NCI-H82 treated with DMSO at 0.1 percent for 48 hours (cell line): ENCODE measurements at regions not wholly inside any gene's neighbourhood (a gene's known extent, or its start where the extent isn't known, plus 50 kb on each side); places are given as distances from the start of the nearest gene placed in this dataset.

Source experiments
- DNase-seq: peaks from one replicate; lab custom pipeline; 2025; ENCODE audit not compliant: unreplicated experiment; lab: John Stamatoyannopoulos, UW

DNA sequence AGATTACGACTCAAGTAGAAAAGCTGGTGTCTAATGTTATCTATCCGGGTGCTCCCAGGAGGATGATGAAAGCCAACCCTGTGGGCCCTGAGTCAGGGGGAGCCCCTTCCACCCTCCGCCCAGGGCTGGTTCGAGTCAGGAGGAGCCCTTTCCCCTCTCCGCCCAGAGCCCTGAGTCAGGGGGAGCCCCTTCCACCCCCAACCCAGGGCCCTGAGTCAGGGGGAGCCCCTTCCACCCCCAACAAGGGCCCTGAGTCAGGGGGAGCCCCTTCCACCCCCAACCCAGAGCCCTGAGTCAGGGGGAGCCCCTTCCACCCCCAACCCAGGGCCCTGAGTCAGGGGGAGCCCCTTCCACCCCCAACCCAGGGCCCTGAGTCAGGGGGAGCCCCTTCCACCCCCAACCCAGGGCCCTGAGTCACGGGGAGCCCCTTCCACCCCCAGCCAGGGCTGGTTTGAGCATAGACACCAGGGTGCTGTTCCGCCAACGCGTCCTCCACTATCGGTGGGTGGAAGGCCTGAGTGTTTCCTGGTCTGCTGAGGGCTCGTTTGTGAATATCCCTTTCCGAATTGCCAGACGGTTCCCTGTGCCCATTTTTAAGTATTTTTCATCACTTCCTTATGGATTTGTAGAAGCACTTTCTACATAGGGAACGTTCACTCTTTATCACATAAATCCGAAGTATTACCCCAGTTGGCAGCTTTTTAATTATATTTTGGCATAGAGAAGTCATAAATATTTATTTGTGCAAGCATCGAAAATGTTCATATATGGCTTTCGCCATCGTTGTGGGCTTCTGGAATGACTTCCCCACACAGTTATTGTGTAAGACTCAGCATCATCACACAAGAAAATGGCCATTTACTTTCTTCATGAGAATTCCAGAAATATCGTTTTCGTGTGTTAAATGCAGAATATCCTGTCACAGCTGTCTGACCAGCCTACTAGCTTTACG, 380.6 kb downstream of the BRD1 start:
- DNase-seq = no peak

DNA sequence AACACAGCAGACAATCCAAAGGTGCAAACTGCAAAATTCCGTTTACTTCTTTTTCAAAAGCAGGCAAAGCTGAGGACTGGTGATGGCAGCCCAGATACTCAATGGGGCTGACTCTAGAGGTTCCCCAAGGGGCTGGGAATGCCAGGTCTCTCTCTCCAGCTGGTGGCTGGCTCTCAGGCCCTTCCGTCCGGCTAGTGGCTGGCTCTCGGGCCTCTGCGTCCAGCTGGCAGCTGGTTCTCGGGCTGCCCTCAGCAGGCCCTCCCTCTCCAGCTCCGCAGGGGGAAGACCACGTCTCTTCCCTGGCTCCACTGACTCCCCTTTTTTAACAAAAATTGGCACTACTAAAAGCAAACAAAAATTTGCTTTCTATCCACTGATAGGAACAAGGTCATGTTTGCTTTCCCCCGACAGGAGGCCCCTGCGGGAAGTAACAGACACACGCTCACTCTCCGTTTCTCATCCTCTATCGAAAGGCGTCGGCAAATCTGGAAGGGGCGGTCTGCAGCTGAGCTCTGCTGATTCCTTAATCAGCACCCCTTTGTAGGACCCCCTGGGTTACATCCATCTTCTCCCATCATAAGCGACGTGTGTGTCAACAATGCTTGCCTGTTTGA, 381.4 kb downstream of the BRD1 start:
- DNase-seq = no peak

DNA sequence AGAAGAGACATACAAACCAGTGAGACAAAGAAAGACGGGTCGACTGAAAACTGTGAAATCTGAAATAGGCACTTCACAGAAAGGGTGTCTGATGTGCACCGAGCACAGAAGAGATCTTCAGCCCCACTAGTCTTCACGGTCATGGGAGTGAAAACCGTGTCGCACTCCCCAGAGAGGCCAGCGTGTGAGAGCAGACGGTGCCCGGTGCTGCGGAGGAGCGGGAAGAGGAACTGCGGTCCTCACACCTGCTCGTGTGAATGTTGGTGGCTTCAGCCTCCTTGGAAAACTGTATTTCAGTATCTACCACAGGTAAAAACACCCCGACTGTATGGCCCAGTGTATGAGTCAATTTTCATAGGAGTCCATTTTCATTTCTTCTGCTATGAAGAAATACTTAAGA, 382.9 kb downstream of the BRD1 start:
- DNase-seq = no peak

DNA sequence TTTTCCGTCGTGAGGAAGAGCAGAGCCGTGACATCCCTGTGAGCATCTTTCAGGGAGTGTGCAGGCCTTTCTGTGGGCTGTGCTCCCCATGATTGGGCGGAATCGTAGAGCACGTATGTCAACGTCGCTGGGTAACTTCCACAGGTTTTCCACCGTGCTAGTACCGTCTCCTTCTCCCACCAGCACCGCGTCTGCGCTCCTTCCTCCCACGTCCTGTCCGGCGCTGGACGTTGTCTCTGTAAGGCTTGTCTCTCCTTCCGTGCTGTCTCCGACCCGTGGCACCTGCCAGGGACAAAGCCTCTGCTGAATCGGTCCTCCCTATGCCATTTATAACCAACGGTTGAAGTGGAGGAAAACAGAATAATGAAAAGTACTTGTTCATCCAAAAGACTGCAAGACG, 386.7 kb downstream of the BRD1 start:
- DNase-seq = no peak

DNA sequence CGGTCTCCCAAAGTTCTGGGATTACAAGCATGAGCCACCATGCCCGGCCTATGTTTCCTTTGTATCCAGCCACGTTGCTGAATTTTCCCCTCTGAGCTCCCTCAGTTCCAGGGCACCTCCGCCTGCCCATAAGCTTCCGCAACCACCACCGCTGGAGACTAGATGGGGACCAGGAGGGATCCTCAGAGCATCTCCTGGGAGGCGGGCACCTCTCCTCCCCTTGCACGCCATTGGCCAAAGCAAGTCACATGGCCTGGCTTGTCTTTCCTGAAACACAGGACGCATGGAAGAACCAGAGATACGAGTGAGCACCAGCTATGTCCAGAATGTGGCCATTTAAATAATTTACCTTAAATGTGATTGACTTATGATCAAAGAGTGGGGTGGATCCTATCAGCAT, 388.3 kb downstream of the BRD1 start:
- no peak for DNase-seq

DNA sequence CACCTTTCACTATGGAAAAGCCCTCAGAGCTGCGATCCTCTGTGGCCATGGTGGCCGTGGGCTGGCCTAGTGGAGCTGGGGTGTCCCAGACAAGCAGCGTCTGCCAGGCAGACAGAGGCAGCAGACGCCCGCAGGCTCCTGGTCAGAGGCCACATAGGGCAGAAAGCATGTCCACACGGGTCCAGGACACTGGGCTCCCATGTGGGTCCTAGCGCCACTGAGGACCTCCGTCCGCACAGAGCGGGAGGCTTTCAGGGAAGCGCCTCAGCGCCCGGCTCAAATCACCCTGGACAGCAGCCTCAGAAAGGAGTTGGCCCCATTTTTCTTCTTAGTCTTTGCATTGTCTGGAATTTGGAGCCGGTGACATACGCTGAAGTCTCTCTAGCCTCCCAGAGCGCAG, 389.7 kb downstream of the BRD1 start:
- no peak for DNase-seq

DNA sequence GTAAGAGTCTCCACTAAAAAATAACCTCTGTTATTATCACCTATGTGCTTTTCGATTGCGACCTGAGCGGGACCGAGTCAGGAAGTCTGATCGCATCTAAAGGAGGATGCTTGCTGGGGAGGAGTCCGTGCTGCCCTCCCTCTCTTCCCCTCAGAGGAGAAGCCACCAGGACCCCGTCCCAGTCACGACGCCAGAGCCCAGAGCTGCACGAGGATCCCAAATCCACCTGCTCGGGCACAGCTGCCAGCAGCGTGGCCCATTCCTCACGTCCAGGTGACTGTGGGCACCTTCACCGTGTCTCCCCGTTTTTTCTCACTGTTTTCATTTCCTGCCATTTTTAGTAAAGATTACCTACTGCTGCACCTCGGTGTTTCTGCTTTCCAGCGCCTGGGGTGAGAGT, 390.3 kb downstream of the BRD1 start:
- DNase-seq = no peak

DNA sequence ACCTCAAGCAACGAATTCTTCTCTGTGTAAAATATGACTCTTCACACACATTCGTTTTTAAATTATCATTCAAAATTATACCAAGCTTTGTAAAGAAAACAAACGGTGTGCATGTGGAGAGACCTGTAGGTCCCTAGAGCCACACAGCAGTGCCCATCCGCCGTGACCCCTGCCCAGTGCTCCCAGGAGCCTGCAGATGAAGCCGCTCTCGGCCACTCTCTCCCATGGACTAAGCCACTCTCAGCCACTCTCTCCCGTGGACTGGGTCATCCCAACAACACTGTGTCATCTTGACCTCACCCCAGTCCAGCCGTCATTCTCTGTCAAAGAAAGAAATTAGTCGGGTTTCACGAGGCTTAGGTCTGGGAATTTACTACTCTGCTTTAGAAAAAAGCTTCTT, 391.6 kb downstream of the BRD1 start:
- no peak for DNase-seq

DNA sequence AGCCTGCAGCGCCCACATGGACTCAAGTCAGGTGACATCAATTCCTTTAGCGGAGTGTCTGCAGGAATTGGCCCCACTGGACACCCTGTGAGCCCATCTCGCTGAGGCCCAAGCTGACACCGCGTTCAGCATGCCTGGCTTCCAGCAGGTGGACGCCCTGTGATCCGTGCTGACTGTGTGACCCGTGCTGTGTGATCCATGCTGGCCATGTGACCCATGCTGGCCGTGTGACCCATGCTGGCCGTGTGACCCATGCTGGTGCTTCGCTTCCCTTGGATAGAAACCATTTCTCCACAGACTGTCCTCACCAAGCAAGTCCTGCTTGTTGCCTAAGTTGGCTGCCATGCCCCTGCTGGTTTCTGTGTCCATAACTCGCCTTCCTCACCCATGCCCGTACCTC, 392.1 kb downstream of the BRD1 start:
- no peak for DNase-seq

DNA sequence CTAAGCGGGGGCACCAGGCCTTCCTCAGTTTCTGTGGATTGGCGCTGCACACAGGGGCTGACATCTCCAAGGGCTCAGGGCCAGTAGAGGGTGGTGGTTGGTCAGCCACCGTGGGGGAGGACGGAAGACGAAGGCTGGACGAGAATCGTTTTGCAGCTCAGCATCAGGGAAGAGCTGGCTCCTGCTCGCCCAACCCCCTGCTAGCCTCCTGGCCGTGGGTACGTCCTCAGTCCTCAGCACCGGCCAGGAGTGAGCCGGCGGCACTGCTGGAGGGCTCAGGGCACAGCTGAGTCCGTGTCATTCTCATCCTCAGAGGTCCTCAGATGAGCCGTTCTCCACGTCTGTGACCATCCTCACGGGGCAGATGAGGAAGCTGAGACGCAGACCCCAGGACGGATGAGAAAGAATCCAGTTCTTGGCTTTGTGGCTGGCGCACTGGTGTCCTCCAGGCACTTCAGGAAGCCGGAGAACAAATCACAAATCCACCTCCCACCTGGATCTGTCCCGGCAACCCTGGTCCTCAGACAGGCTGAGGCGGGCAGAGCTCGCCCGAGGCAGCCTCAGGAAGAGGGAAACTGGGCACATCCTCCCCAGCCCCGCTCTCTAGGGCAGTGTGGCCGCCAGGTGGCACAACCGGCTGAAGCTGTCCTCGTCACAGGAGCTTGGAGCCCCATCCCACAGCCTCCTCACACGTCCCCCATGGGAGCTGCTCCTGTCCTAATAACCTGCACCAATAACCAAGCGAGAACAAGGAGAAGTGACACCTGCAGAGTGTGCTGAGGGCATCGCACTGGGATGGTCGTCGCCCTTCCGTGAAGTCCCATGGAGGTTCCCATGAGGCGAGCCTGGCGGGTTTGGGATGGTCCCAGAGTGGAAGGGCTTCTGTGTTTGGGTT, 393.7 kb downstream of the BRD1 start:
- DNase-seq = no peak

DNA sequence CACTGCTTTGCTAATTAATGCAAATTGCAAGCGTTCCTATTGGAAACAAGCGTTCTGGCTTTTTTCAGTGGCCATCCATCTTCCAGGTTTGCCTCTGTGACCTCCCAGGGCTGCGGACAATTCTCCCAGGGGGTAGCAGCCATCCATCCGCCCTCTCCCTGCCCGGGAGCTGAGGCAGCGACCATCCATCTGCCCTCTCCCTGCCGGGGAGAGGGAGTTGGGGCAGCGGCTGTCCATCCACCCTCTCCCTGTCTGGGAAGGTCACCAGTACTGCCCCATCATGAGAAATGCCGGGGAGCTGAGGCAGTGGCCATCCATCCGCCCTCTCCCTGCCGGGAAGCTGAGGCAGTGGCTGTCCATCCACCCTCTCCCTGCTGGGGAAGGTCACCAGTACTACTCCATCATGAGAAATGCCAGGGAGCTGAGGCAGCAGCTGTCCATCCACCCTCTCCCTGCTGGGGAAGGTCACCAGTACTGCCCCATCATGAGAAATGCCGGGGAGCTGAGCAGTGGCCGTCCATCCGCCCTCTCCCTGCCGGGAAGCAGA, 394.7 kb downstream of the BRD1 start:
- no peak for DNase-seq

DNA sequence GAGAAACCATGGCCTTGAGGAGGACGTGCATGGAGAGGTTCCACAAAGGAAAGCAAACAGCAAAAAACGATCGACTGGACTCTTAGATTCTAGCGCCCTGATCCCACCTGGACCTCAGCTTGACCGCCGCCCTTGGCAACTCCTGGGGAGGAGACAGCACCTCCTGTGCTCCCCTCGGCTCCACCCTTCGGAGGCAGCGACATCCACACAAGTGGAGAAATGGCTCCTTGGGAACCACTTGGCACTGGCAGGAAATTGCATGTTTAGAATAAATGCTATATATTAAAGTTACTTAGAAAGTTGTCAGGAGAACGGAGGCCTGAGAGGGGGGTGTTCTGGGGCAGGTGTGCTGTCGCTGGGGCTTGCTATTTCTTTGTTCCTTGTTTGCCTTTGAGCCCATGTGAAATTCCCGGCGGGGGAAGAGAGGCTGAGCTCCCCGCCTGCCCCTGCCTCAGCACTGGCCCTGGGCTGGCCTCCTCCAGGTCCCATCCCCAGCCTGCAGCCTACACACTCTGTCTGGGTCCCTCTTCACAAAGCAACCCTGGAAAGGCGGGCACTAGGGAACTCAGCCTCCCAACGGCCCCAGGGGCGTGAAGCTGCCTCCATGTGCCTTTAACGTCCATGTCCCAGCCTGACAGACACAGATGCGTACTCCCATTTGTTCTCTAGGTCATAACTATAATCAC, 395.3 kb downstream of the BRD1 start:
- no peak for DNase-seq

DNA sequence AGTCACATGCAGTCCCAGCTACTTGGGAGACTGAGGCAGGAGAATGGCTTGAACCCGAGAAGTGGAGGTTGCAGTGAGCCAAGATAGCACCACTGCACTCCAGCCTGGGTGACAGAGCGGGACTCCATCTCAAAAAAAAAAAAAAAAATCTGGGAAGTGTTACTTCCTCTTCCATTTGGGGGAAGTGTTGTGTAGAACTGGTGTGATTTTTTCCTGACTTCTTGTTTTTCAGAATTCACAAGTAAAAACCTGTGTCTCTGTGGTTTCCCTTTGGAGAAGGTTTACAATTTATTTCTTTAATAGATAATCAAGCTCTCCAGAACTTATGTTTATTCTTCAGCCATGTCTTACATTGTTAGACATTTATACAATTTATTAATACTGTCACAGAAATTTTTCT, 396.1 kb downstream of the BRD1 start:
- DNase-seq = no peak

DNA sequence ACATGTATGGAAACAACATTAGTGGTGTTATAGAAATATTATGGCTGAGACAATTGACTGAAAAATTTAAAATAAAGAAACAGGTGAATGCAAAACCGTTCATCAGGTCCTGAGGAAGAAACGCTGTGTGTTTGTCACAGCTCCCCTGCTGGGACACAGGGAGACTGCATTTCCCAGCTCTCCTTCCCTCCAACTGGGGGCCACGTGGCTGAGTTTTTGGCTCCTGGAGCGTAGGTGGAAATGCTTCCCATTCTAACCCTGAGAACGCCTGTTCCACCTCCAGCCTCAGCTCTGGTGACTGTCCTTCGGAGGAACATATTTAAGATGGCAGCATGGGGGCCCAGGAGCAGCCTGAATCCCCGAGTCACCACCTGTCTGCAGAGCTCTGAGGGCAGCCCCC, 398.6 kb downstream of the BRD1 start:
- DNase-seq = no peak

DNA sequence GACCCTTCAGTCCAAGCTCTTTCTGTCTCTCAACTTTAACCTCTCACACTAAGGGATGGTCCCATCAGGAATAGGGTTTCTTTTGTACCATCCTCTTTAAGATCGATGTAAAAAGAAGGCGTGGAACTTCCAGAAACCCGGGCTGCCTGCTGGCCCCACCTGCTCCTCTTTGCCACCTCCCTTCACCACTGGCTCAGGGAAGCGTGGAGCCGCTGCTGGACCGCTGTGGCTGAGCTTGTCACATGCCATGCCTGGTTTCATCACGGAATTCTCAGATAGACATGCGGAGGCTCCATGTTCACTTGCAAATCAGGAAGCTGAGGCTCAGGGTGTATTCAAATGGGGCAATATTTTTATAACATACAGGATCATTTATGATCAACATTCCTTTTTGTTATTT, 399.7 kb downstream of the BRD1 start:
- DNase-seq = no peak

DNA sequence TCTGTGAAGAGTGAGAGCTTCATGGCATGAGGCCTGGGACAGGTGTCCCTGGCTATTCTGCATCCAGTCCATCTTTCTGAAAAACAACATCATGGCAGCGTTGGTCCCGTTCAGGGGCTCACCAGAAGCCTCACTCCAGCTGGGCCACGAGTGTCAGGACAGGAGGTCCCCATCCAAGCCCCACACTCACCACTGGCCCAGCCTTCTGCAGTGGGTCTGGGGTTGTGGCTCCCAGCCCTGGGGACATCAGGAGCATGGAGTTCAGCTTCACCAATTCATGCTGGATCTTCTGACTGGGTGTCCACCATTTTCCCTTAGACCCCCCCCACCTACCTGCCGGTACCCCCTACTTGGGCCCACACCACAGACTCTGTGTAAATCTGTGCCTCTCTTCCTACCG, 400.3 kb downstream of the BRD1 start:
- no peak for DNase-seq

DNA sequence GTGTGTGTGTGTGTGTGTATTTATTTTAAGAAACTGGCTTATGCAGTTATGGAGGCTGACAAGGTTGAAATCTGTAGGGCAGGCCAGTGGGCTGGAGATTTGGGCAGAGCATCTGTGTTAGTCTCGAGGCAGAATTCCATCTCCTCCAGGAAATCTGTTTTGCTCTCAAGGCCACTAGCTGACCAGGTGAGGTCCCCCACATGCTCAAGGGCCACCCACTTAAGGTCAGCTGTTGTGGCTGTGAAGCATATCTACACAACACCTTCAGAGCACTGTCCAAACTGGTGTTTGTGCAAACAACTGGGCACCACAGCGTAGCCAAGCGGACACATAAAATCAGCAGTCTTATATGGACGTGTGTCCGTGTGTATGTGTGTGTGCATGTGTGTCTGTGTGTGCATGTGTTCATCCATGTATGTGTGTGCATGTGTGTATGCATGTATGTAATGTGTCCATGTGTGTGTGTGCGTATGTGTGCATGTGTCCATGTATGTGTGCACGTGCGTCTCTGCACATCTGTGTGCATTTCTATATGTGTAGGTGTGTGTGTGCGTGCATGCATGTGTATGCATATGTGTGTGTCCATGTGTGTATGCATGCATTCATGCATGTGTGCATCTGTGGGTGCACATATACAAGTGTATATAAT, 400.9 kb downstream of the BRD1 start:
- no peak for DNase-seq

DNA sequence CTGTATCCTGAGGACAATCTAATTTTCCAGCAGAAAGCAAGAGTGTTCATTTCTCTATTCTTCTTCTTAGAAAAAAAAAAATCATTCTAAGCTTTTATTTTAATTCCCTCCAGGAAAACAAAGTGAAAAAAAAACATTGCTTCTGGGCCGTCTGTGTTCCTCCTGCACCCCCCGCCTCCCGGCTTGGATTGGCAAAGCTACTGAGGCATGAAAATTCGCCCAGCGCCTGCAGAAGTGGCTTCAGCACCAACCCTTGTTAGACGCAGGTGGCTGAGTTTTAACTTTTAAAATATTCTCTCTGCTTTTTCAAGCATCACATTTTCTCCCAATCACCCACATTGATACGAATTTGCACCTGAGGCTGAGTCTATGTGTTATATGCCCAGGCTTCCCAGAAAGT, 401.6 kb downstream of the BRD1 start:
- DNase-seq = no peak

DNA sequence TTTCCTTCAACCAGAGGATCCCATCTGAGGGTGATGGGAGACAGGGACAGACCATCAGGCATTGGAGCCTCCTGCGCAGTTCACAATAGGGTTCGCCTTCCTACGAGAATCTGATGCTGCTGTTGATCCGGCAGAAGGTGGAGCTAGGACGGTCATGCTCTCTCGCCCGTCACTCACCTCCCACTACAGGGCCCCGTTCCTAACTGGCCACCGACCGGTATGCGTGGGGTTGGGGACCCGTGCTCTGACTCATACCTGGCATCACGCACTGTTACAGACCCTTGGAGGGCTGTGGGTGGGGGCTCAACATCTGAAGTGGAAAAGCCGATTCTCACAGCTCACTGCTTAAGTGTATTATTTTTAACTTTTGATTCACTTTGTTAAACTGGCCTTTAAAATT, 402.3 kb downstream of the BRD1 start:
- no peak for DNase-seq

DNA sequence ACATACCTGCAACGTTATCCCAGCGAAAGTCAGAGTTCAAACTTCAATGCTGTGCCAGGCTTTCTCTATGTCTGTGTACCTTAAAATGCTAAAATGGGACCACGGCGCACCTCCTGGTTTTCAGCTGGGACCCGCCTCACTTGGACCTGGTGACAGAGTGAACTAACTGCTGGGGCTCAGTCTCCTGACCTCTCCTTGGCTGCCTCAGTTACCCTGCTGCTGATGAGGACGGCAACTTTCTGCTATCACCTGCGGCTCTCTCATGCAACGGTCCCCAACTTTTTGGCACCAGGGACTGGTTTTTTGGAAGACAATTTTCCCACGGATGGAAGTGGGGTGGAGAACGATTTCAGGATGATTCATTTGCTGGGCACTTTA, 402.8 kb downstream of the BRD1 start:
- DNase-seq = no peak
